Endothelial cell of umbilical vein (primary cell): ENCODE measurements at regions not wholly inside any gene's neighbourhood (a gene's known extent, or its start where the extent isn't known, plus 50 kb on each side); places are given as distances from the start of the nearest gene placed in this dataset.

Source experiments
- BruUV-seq: library from RNA; stranded (reverse); fragments of 400-500 nt; replicated peaks from 2 replicates; lab custom pipeline; 2021; lab: Mats Ljungman, UMichigan
- CTCF ChIA-PET: fragments of 300-600, 350-600 bp; sonication (Branson Sonifier 250); formaldehyde crosslinking; loops from one replicate; lab custom pipeline; 2021; ENCODE audit warnings: antibody characterized with exemption, inconsistent platforms; lab: Charles Lee
- POLR2A ChIA-PET: fragments of 300-600, 350-600 bp; sonication (Branson Sonifier 250); formaldehyde crosslinking; loops from one replicate; lab custom pipeline; 2021; ENCODE audit warnings: antibody characterized with exemption, inconsistent platforms; lab: Charles Lee
- DNase-seq: peaks from one replicate; pipeline ENCODE4 v3.0.0-alpha.2; 2011; ENCODE audit warnings: low read depth, low spot score
- FAIRE-seq: peaks from 2 replicates; lab custom pipeline; 2011; peaks lifted over from hg19 to GRCh38; lab: Jason Lieb, UNC
- H2AFZ ChIP-seq: 2 replicates; pipeline ENCODE4 v1.6.0; 2012; ENCODE audit warnings: low read depth, low read length, control low read depth, inconsistent platforms
- H3K27ac ChIP-seq: 2 replicates; pipeline ENCODE4 v1.5.1; 2011; ENCODE audit warnings: low read depth, mild to moderate bottlenecking, control low read depth, low read length, moderate library complexity; ENCODE audit not compliant: insufficient read depth
- H3K27me3 ChIP-seq, 2 experiments: 2 replicates each; pipeline versions ENCODE4 v1.6.0 to v1.6.1; 2011; ENCODE audit warnings: low read length in 2 of 2, mixed read lengths in 1 of 2; ENCODE audit not compliant: control insufficient read depth in 2 of 2, insufficient read depth in 2 of 2
- H3K36me3 ChIP-seq, 2 experiments: 2 replicates in 1 of 2; 3 replicates in 1 of 2; pipeline ENCODE4 v1.5.1; 2011; ENCODE audit warnings: low read length in 2 of 2, mild to moderate bottlenecking in 1 of 2, moderate library complexity in 1 of 2; ENCODE audit not compliant: control insufficient read depth in 2 of 2, insufficient read depth in 2 of 2; ENCODE audit errors: extremely low read depth in 1 of 2
- H3K4me1 ChIP-seq: 3 replicates; pipeline ENCODE4 v1.5.1; 2011; ENCODE audit warnings: mild to moderate bottlenecking, low read length; ENCODE audit not compliant: control insufficient read depth, insufficient read depth; ENCODE audit errors: extremely low read depth
- H3K4me2 ChIP-seq: 2 replicates; pipeline ENCODE4 v1.6.1; 2011; ENCODE audit warnings: low read length, control low read depth, mixed read lengths; ENCODE audit not compliant: insufficient read depth
- H3K4me3 ChIP-seq, 3 experiments: fragments of 200-600 bp in 1 of 3; sonication (generic), shearing (Covaris generic) in 1 of 3; replicated peaks in 1 of 3; 2 replicates each; pipeline ENCODE4 v1.5.1; 2011 to 2016; ENCODE audit warnings: control low read depth in 3 of 3, low read length in 3 of 3, mild to moderate bottlenecking in 2 of 3, inconsistent platforms in 1 of 3, low read depth in 1 of 3, moderate library complexity in 1 of 3; ENCODE audit not compliant: insufficient read depth in 1 of 3
- H3K79me2 ChIP-seq: 2 replicates; pipeline ENCODE4 v1.6.0; 2012; ENCODE audit warnings: low read length, inconsistent platforms; ENCODE audit not compliant: control insufficient read depth, insufficient read depth
- H3K9ac ChIP-seq: replicated peaks from 2 replicates; pipeline ENCODE3; 2011; ENCODE audit warnings: low read length, control low read depth; ENCODE audit not compliant: insufficient read depth; ENCODE audit errors: extremely low read depth
- H3K9me1 ChIP-seq: replicated peaks from 3 replicates; pipeline ENCODE4 v1.6.0; 2011; ENCODE audit warnings: mild to moderate bottlenecking, low read length; ENCODE audit not compliant: control insufficient read depth, insufficient read depth; ENCODE audit errors: extremely low read depth
- H3K9me3 ChIP-seq: replicated peaks from 2 replicates; pipeline ENCODE4 v1.5.1; 2012; ENCODE audit warnings: low read length, inconsistent platforms; ENCODE audit not compliant: control insufficient read depth, insufficient read depth
- H4K20me1 ChIP-seq: replicated peaks from 2 replicates; pipeline ENCODE3; 2011; ENCODE audit warnings: mild to moderate bottlenecking, low read length; ENCODE audit not compliant: control insufficient read depth, insufficient read depth; ENCODE audit errors: extremely low read depth
- CTCF ChIP-seq, 2 donors: IDR thresholded peaks; 1 replicate in 1 of 2; 2 replicates in 1 of 2; pipeline ENCODE4 v1.5.1; 2011; ENCODE audit warnings: low read length in 2 of 2, mild to moderate bottlenecking in 2 of 2, moderate library complexity in 2 of 2, control low read depth in 1 of 2, inconsistent platforms in 1 of 2, low read depth in 1 of 2; ENCODE audit not compliant: insufficient read depth in 1 of 2; ENCODE audit errors: extremely low read depth in 1 of 2
- EZH2 ChIP-seq: IDR thresholded peaks from 2 replicates; pipeline ENCODE4 v1.6.1; 2012; ENCODE audit warnings: borderline replicate concordance, low read depth, mild to moderate bottlenecking, moderate library complexity, low read length, inconsistent platforms; ENCODE audit not compliant: severe bottlenecking
- FOS ChIP-seq: IDR thresholded peaks from 2 replicates; pipeline ENCODE4 v1.6.1; 2011; ENCODE audit warnings: mild to moderate bottlenecking, low read length, moderate library complexity, borderline replicate concordance; ENCODE audit not compliant: insufficient read depth
- JUN ChIP-seq: IDR thresholded peaks from 2 replicates; pipeline ENCODE4 v1.6.1; 2011; ENCODE audit warnings: borderline replicate concordance, low read depth; ENCODE audit not compliant: insufficient read length, insufficient read depth
- dilution Hi-C: fragments of 300-500 bp; cut with MboI; formaldehyde crosslinking; loops from one replicate; pipeline ENCODE4 v1.15.0; 2019; ENCODE audit warnings: low sequenced_read_pairs; ENCODE audit not compliant: extremely low pct_ligation_motif_present
- intact Hi-C: fragments of 100-400 bp; cut with micrococcal nuclease; formaldehyde crosslinking; loops from one replicate; pipeline ENCODE4 v1.10.0; 2022

GRCh38 chr22:46036558-46037408 lies 59.8 kb upstream of the WNT7B start:
- Histone ChIP-seq H2AFZ (peak overlapping the region; percentile 9), H3K79me2 (no peaks in the 10 kb centered on the region), H3K9me1 (no peaks in the 10 kb centered on the region), H3K4me3 (peak overlapping the region in 2 of 3 experiments; percentile 18 to 68), H3K9ac (peak overlapping the region; percentile 82), H3K27ac (peak overlapping the region; percentile 89), H3K4me2 (peak overlapping the region; percentile 39), H4K20me1 (no peaks in the 10 kb centered on the region), H3K9me3 (no peaks in the 10 kb centered on the region), H3K4me1 (peaks cover 17% of the 10 kb centered on the region), H3K27me3 (no peaks in the 10 kb centered on the region), H3K36me3 (no peaks in the 10 kb centered on the region)
- ChIA-PET CTCF (interaction anchor here (0.7 to 2.2 kb wide), 5 partner anchors 19 to 41 kb away, joined by 4 to 49 read pairs (median 12); no protein-coding TSS in a partner anchor), POLR2A (interaction anchor here (0.9 kb wide), 1 partner anchor 31 kb away, joined by 3 read pairs; no protein-coding TSS in a partner anchor)
- TF ChIP-seq JUN (no peak), EZH2 (no peak), CTCF (IDR thresholded peaks at IDR 0.05; ENCODE audit: extremely low read depth in 1 of 2, insufficient read depth in 1 of 2, low read depth in 1 of 2, low read length in 2 of 2) (peak; percentile 15 to 38), FOS (no peak)
- dilution Hi-C loops: no loop called here
- DNase-seq: peak; percentile 50
- FAIRE-seq: peak; percentile 85
- BruUV-seq: no TSS peak
- intact Hi-C loops: loop anchor here (1.0 kb wide), 3 partner anchors 8 to 29 kb away; no protein-coding TSS in a partner anchor
